ENCODE measurements at regions not wholly inside any gene's neighbourhood (a gene's known extent, or its start where the extent isn't known, plus 50 kb on each side); places are given as distances from the start of the nearest gene placed in this dataset.

DNA sequence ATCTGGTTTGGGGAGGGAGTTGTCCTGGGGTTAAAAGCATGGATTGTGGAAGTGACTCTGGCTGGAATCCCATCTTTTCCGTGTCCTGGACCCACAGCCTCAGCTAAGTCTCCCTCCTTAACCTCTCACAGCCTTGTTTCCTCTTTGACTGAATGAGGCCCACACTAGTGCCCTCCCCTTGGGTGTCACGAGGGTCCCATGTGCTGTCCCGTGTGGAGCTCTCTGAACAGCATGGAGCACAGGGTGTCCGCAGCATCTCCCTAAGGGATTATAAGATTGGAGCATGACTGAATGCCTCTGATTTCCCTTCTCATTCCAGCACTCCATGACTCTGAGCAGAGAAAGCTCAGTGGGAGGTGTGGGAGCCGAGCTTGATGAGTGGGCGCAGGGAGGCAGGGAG lies 182.5 kb downstream of the TEX29 start:
- TF ChIP-seq, protein P1, sequence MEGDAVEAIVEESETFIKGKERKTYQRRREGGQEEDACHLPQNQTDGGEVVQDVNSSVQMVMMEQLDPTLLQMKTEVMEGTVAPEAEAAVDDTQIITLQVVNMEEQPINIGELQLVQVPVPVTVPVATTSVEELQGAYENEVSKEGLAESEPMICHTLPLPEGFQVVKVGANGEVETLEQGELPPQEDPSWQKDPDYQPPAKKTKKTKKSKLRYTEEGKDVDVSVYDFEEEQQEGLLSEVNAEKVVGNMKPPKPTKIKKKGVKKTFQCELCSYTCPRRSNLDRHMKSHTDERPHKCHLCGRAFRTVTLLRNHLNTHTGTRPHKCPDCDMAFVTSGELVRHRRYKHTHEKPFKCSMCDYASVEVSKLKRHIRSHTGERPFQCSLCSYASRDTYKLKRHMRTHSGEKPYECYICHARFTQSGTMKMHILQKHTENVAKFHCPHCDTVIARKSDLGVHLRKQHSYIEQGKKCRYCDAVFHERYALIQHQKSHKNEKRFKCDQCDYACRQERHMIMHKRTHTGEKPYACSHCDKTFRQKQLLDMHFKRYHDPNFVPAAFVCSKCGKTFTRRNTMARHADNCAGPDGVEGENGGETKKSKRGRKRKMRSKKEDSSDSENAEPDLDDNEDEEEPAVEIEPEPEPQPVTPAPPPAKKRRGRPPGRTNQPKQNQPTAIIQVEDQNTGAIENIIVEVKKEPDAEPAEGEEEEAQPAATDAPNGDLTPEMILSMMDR (conservative IDR thresholded peaks at IDR 0.05; ENCODE audit: low read depth, low read length) = no peak
- TF ChIP-seq EZH2 (IDR thresholded peaks at IDR 0.05; ENCODE audit: borderline replicate concordance, low read depth, low read length, poor library complexity, severe bottlenecking) = no peak
